GM23248 (cell line): ENCODE measurements at regions not wholly inside any gene's neighbourhood (a gene's known extent, or its start where the extent isn't known, plus 50 kb on each side); places are given as distances from the start of the nearest gene placed in this dataset.

Experiments used
- DNase-seq: peaks from one replicate; pipeline ENCODE4 v3.0.0-alpha.2; 2015
- H2AFZ ChIP-seq: fragments of 200-600 bp; sonication (generic); 2 replicates; pipeline ENCODE4 v1.6.1; 2016; ENCODE audit warnings: antibody characterized with exemption
- H3F3A ChIP-seq: fragments of 200-600 bp; sonication (generic); 2 replicates; pipeline ENCODE4 v1.6.1; 2016; ENCODE audit warnings: mild to moderate bottlenecking, antibody characterized with exemption, mixed run types; ENCODE audit not compliant: insufficient read depth
- H3K27ac ChIP-seq: fragments of 200-600 bp; sonication (generic); 2 replicates; pipeline ENCODE4 v1.5.1; 2016; ENCODE audit warnings: mild to moderate bottlenecking
- H3K27me3 ChIP-seq: fragments of 200-600 bp; sonication (generic); replicated peaks from 2 replicates; pipeline ENCODE4 v1.6.1; 2016; ENCODE audit warnings: mild to moderate bottlenecking; ENCODE audit not compliant: insufficient read depth
- H3K36me3 ChIP-seq: fragments of 200-600 bp; sonication (generic); 2 replicates; pipeline ENCODE4 v1.6.1; 2016; ENCODE audit warnings: low read depth, mild to moderate bottlenecking
- H3K4me1 ChIP-seq: fragments of 200-600 bp; sonication (generic); 2 replicates; pipeline ENCODE4 v1.6.1; 2016; ENCODE audit warnings: mild to moderate bottlenecking; ENCODE audit not compliant: insufficient read depth
- H3K4me2 ChIP-seq: fragments of 200-600 bp; sonication (generic); one replicate; pipeline ENCODE4 v1.6.1; 2016; ENCODE audit warnings: mild to moderate bottlenecking; ENCODE audit not compliant: unreplicated experiment
- H3K4me3 ChIP-seq: fragments of 200-600 bp; sonication (generic); 2 replicates; pipeline ENCODE4 v1.5.1; 2016; ENCODE audit warnings: mild to moderate bottlenecking
- H3K79me2 ChIP-seq: fragments of 200-600 bp; sonication (generic); 2 replicates; pipeline ENCODE4 v1.6.1; 2016; ENCODE audit warnings: mild to moderate bottlenecking; ENCODE audit not compliant: insufficient read depth
- H3K9ac ChIP-seq: fragments of 200-600 bp; sonication (generic); 2 replicates; pipeline ENCODE4 v1.6.1; 2016; ENCODE audit warnings: mild to moderate bottlenecking
- H3K9me2 ChIP-seq: fragments of 200-600 bp; sonication (generic); 2 replicates; pipeline ENCODE4 v1.6.1; 2016; ENCODE audit warnings: mixed run types, mild to moderate bottlenecking, moderate library complexity; ENCODE audit not compliant: insufficient read depth
- H3K9me3 ChIP-seq: fragments of 200-600 bp; sonication (generic); one replicate; pipeline ENCODE4 v1.6.1; 2017; ENCODE audit warnings: low read depth
- H4K20me1 ChIP-seq: fragments of 200-600 bp; sonication (generic); 2 replicates; pipeline ENCODE4 v1.6.0; 2016; ENCODE audit not compliant: insufficient read depth
- EZH2 ChIP-seq: fragments of 200-600 bp; sonication (generic); IDR thresholded peaks from 2 replicates; pipeline ENCODE4 v1.6.1; 2018; ENCODE audit warnings: antibody characterized with exemption, mild to moderate bottlenecking; ENCODE audit not compliant: insufficient read depth, poor library complexity, severe bottlenecking
- EZH2phosphoT487 ChIP-seq: fragments of 200-600 bp; sonication (generic); IDR thresholded peaks from 2 replicates; pipeline ENCODE4 v1.6.1; 2018; ENCODE audit warnings: antibody characterized with exemption, moderate library complexity, mild to moderate bottlenecking, low read depth; ENCODE audit not compliant: insufficient read depth
- WGBS, 2 experiments: methylation state at CpG; one replicate each; pipeline ENCODE4 v1.1.6; 2015 to 2017; ENCODE audit warnings: low lambda C conversion rate in 2 of 2, low coverage in 1 of 2; ENCODE audit errors: missing lambda C conversion rate in 2 of 2; 5-methylcytosine and 5-hydroxymethylcytosine counted together
- in situ Hi-C: fragments of 300-500 bp; cut with MboI; formaldehyde crosslinking; loops from 2 replicates; pipeline ENCODE4 v1.15.0; 2020

- Histone ChIP-seq H4K20me1 (no peaks in the 10 kb centered on the region), H3K79me2 (no peaks in the 10 kb centered on the region), H3K4me3 (no peak overlapping the region), H3K9ac (no peak overlapping the region), H3K4me1 (no peaks in the 10 kb centered on the region), H3K36me3 (no peaks in the 10 kb centered on the region), H2AFZ (no peak overlapping the region), H3F3A (no peaks in the 10 kb centered on the region), H3K27ac (no peak overlapping the region), H3K4me2 (no peak overlapping the region), H3K9me3 (no peaks in the 10 kb centered on the region), H3K27me3 (no peaks in the 10 kb centered on the region), H3K9me2 (no peaks in the 10 kb centered on the region)
- TF ChIP-seq EZH2 (no peak), EZH2phosphoT487 (no peak)
- no peak for DNase-seq
- 2 to 7% methylated on average over 3 of the region's 3 CpGs for WGBS, 2 experiments
- in situ Hi-C loops, result no loop called here
Measured at GRCh38 chr1:5341471-5341870, 650.8 kb downstream of the NPHP4 start.

DNA sequence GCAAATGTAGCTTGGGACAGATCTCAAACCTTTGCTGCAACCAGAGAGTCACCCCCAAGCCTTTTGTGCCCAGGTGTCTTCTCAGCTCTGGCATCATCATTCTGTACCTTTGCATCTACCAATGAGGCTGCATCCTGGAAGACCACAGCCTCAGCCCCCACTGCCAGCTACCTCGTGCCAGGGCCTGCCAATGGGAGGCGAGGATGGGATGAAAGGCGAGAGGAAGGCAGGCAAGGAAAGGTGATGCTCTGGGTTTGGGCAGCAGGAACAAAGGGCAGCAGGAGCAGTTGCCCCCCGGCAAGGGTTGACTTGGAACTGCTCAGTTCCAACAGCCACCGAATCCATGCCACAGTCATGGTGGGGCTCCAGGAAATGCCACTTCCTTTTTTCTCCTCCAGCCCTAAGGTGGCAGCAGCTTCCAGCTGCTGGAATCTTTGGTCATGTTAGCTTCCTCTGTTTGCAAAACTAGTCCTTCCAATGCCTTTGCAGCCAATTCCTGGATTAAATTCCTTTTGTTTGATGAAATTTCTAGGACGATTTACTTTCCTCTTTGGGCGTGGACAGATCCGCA, 651.6 kb downstream of the NPHP4 start:
- in situ Hi-C loops, result no loop called here
- no peak for TF ChIP-seq EZH2
- TF ChIP-seq EZH2phosphoT487, result no peak
- Histone ChIP-seq H3K36me3 (no peaks in the 10 kb centered on the region), H3K27ac (no peak overlapping the region), H3K4me2 (no peak overlapping the region), H3K27me3 (no peaks in the 10 kb centered on the region), H3K4me1 (no peaks in the 10 kb centered on the region), H2AFZ (no peak overlapping the region), H3K9ac (no peak overlapping the region), H3K4me3 (no peak overlapping the region), H3F3A (no peaks in the 10 kb centered on the region), H3K9me3 (no peaks in the 10 kb centered on the region), H4K20me1 (no peaks in the 10 kb centered on the region), H3K79me2 (no peaks in the 10 kb centered on the region), H3K9me2 (no peaks in the 10 kb centered on the region)
- no peak for DNase-seq
- WGBS, 2 experiments, result 19 to 26% methylated on average over 8 of the region's 8 CpGs

DNA sequence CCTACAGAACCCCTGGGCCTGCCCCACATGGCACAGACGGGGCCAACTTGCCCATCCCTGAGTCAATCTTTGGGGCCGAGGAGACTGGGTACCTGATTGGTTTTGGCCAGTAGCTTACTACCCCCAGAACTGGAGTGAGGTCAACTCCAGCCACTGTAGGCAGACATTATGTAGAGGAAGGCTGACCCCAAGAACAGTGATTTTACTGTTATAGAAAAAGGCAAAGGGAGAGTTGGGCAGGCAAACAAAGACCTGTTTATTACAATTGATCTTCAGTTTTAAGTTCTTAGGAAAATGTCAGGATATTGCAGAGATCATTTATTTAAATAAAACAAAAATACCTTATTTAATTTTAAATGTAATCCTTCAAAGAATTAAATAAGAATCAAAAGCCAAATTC, 653.8 kb downstream of the NPHP4 start:
- no peak for DNase-seq
- H3K4me2 ChIP-seq, result no peak overlapping the region
- no peaks in the 10 kb centered on the region for H3K4me1 ChIP-seq
- H3K9me2 ChIP-seq, result no peaks in the 10 kb centered on the region
- no peak overlapping the region for H3K27ac ChIP-seq
- no peak overlapping the region for H2AFZ ChIP-seq
- no peaks in the 10 kb centered on the region for H3K27me3 ChIP-seq
- H3K36me3 ChIP-seq, result no peaks in the 10 kb centered on the region
- H3K9ac ChIP-seq, result no peak overlapping the region
- H3F3A ChIP-seq, result no peaks in the 10 kb centered on the region
- no peak overlapping the region for H3K4me3 ChIP-seq
- H3K9me3 ChIP-seq, result no peaks in the 10 kb centered on the region
- 8 to 11% methylated on average over 2 of the region's 2 CpGs for WGBS, 2 experiments
- TF ChIP-seq EZH2phosphoT487, result no peak
- no peak for TF ChIP-seq EZH2
- no peaks in the 10 kb centered on the region for H3K79me2 ChIP-seq
- in situ Hi-C loops, result no loop called here
- no peaks in the 10 kb centered on the region for H4K20me1 ChIP-seq

DNA sequence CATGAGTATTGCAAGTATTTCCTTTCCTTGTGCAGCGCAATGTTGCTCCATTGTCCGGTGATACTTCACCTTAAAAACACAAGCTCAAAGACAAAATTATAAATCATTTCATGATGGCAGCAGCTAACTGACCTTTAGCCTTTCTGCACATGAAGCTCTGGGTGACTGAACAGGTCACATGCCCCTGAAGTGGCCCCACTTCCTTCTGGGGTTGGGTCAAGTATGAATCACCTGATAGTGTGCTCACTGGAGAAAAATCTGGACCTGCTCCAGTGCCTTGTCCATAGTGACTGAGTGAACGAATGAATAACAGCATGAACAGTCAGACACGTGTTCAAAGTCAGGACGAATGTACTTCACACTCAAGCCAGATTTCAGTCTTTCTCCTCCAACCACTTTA, 658.9 kb downstream of the NPHP4 start:
- Histone ChIP-seq H3K4me2 (no peak overlapping the region), H2AFZ (no peak overlapping the region), H3K4me3 (no peak overlapping the region), H3K27me3 (no peaks in the 10 kb centered on the region), H3K9me2 (no peaks in the 10 kb centered on the region), H3K79me2 (no peaks in the 10 kb centered on the region), H3K9ac (no peak overlapping the region), H3F3A (no peaks in the 10 kb centered on the region), H3K4me1 (no peaks in the 10 kb centered on the region), H4K20me1 (no peaks in the 10 kb centered on the region), H3K27ac (no peak overlapping the region), H3K9me3 (no peaks in the 10 kb centered on the region), H3K36me3 (no peaks in the 10 kb centered on the region)
- WGBS, 2 experiments, result 24 to 28% methylated on average over 5 of the region's 5 CpGs
- no peak for DNase-seq
- in situ Hi-C loops, result no loop called here
- TF ChIP-seq EZH2, result no peak

DNA sequence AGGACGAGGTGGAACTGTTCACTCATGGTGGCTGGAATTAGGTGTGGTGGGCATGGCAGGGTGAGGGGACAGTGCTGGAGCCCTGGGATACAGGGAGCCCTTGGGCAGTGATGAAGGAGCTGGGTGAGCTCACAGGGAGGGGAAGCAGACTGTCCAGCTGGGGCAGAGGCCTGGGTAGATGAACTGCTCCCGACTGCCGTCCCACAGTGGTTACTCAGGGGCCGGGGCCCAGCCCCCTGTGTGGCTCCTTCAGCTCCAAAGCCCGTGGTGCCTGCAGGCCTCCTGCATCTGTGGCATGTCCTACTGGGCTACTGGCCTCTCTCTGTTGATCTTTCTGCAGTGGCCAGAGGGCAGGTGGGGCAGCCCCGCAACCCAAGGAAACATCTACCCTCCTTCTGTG, 661.1 kb downstream of the NPHP4 start:
- Histone ChIP-seq H3K36me3 (no peaks in the 10 kb centered on the region), H3K4me3 (no peak overlapping the region), H3F3A (no peaks in the 10 kb centered on the region), H3K27me3 (no peaks in the 10 kb centered on the region), H4K20me1 (no peaks in the 10 kb centered on the region), H2AFZ (no peak overlapping the region), H3K4me1 (no peaks in the 10 kb centered on the region), H3K4me2 (no peak overlapping the region), H3K79me2 (no peaks in the 10 kb centered on the region), H3K9me3 (peaks cover 4% of the 10 kb centered on the region), H3K9me2 (no peaks in the 10 kb centered on the region), H3K9ac (no peak overlapping the region), H3K27ac (no peak overlapping the region)
- WGBS, 2 experiments, result 19 to 52% methylated on average over 6 of the region's 6 CpGs
- no peak for DNase-seq
- TF ChIP-seq EZH2phosphoT487 (no peak), EZH2 (no peak)
- in situ Hi-C loops, result no loop called here
